ENCODE measurements at regions not wholly inside any gene's neighbourhood (a gene's known extent, or its start where the extent isn't known, plus 50 kb on each side); places are given as distances from the start of the nearest gene placed in this dataset.

- TF ChIP-seq, protein P1, sequence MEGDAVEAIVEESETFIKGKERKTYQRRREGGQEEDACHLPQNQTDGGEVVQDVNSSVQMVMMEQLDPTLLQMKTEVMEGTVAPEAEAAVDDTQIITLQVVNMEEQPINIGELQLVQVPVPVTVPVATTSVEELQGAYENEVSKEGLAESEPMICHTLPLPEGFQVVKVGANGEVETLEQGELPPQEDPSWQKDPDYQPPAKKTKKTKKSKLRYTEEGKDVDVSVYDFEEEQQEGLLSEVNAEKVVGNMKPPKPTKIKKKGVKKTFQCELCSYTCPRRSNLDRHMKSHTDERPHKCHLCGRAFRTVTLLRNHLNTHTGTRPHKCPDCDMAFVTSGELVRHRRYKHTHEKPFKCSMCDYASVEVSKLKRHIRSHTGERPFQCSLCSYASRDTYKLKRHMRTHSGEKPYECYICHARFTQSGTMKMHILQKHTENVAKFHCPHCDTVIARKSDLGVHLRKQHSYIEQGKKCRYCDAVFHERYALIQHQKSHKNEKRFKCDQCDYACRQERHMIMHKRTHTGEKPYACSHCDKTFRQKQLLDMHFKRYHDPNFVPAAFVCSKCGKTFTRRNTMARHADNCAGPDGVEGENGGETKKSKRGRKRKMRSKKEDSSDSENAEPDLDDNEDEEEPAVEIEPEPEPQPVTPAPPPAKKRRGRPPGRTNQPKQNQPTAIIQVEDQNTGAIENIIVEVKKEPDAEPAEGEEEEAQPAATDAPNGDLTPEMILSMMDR (IDR thresholded peaks at IDR 0.05; ENCODE audit: extremely low read depth in 1 of 2, insufficient read depth in 1 of 2, low read depth in 1 of 2, low read length in 2 of 2) = no peak
- TF ChIP-seq EZH2 (IDR thresholded peaks at IDR 0.05; ENCODE audit: borderline replicate concordance, low read depth, low read length, severe bottlenecking) (no peak), POLR2A (IDR thresholded peaks at IDR 0.05; ENCODE audit: low read depth, low read length) (no peak)
These were observed 165.2 kb upstream of the DOCK10 start for GRCh38 chr2:225207471-225207870.

Data from endothelial cell of umbilical vein (primary cell).